ENCODE measurements at regions not wholly inside any gene's neighbourhood (a gene's known extent, or its start where the extent isn't known, plus 50 kb on each side); places are given as distances from the start of the nearest gene placed in this dataset.

- TF ChIP-seq CTCF (conservative IDR thresholded peaks at IDR 0.05; ENCODE audit: low read depth, low read length) = peak; percentile 51
- H3K4me3 ChIP-seq (ENCODE audit: low read depth, low read length) = no peak overlapping the region
- DNase-seq (ENCODE audit: low read depth) = no peak
These were observed 155.4 kb downstream of the RFPL4B start for GRCh38 chr6:112502351-112503090.

- no peak overlapping the region for H3K4me3 ChIP-seq (ENCODE audit: low read depth, low read length)
- TF ChIP-seq CTCF (conservative IDR thresholded peaks at IDR 0.05; ENCODE audit: low read depth, low read length) = no peak
These were observed 156.0 kb downstream of the RFPL4B start for GRCh38 chr6:112503091-112503596.

GRCh38 chr6:112504621-112505020 is 157.5 kb downstream of the RFPL4B start:
- no peak for DNase-seq (ENCODE audit: low read depth)
- no peak overlapping the region for H3K4me3 ChIP-seq (ENCODE audit: low read depth, low read length)
- TF ChIP-seq CTCF (conservative IDR thresholded peaks at IDR 0.05; ENCODE audit: low read depth, low read length) = no peak

More at GRCh38 chr6:112503091-112503596, 156.0 kb downstream of the RFPL4B start:
- no peak for DNase-seq (ENCODE audit: low read depth)

GRCh38 chr6:112511441-112511840 is 164.3 kb downstream of the RFPL4B start:
- no peak for TF ChIP-seq CTCF (conservative IDR thresholded peaks at IDR 0.05; ENCODE audit: low read depth, low read length)
- H3K4me3 ChIP-seq (ENCODE audit: low read depth, low read length) = no peak overlapping the region
- DNase-seq (ENCODE audit: low read depth) = no peak

GRCh38 chr6:112513175-112513574 is 166.0 kb downstream of the RFPL4B start:
- TF ChIP-seq CTCF (conservative IDR thresholded peaks at IDR 0.05; ENCODE audit: low read depth, low read length) = no peak
- no peak for DNase-seq (ENCODE audit: low read depth)
- no peak overlapping the region for H3K4me3 ChIP-seq (ENCODE audit: low read depth, low read length)

DNA sequence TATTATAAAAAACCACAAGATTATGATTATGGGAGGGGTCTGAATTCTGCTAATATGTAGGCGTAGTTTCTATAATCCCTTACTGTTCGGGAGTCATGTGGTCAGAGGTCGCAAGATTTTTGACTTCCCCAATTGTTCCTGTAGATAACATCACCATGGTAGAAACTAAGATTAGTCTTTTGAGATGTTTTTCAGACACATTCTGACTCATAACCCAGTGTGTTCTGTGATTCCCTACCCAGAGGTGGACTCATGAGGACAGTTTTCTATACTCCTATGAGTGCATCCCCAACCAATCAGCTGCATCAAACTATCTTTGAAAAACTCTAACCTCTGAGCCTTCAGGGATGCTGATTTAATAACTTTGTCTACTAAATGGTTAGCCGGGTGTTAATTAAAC is 175.5 kb downstream of the RFPL4B start:
- DNase-seq (ENCODE audit: low read depth) = no peak
- H3K4me3 ChIP-seq (ENCODE audit: low read depth, low read length) = no peak overlapping the region
- TF ChIP-seq CTCF (conservative IDR thresholded peaks at IDR 0.05; ENCODE audit: low read depth, low read length) = no peak

DNA sequence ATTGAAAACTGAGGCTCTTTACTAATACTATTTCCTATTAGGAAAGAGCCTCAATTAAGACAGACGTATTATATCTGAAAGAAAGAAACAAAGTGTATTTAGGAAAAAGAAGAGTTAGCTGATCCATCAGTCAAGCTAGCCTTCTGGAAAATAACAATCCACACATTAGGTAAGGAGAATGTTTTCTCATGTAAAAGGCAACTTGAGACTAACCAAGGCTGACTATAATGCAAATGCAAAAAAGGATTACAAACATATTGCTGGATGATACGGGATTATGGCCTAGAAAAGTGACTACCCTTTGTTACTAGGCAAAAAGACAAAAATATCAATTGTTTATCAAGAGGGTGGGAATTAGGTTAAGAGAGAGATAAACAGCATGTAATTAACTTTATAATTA is 176.9 kb downstream of the RFPL4B start:
- DNase-seq (ENCODE audit: low read depth) = no peak
- no peak for TF ChIP-seq CTCF (conservative IDR thresholded peaks at IDR 0.05; ENCODE audit: low read depth, low read length)
- no peak overlapping the region for H3K4me3 ChIP-seq (ENCODE audit: low read depth, low read length)
